Vagina (tissue), 2 donors: ENCODE measurements at regions not wholly inside any gene's neighbourhood (a gene's known extent, or its start where the extent isn't known, plus 50 kb on each side); places are given as distances from the start of the nearest gene placed in this dataset.
"Not testable (repeated sequence)": the region's sequence is repeated elsewhere in the genome, so short reads cannot be mapped to it uniquely, and the experiment has no call there.

Source experiments
- DNase-seq, 2 donors: peaks; one replicate each; pipeline ENCODE4 v3.0.0-alpha.2; 2017; ENCODE audit errors: extremely low spot score in 2 of 2
- H3K27ac ChIP-seq: fragments of 200-600 bp; sonication (generic); one replicate; pipeline ENCODE4 v1.5.1; 2019
- H3K27me3 ChIP-seq: fragments of 200-600 bp; sonication (generic); one replicate; pipeline ENCODE4 v1.5.1; 2019
- H3K36me3 ChIP-seq, 2 donors: fragments of 200-600 bp; sonication (generic); one replicate each; pipeline ENCODE4 v1.5.1; 2017 to 2019
- H3K4me1 ChIP-seq: fragments of 200-600 bp; sonication (generic); one replicate; pipeline ENCODE4 v1.5.1; 2019
- H3K4me3 ChIP-seq, 2 donors: fragments of 200-600 bp; sonication (generic); 1 replicate in 1 of 2; 2 replicates in 1 of 2; pipeline ENCODE4 v1.5.1; 2016 to 2019
- H3K9me3 ChIP-seq: fragments of 200-600 bp; sonication (generic); one replicate; pipeline ENCODE4 v1.5.1; 2019
- POLR2A ChIP-seq, 2 donors: fragments of 450-650 bp; IDR thresholded peaks; one replicate each; pipeline ENCODE4 v1.6.1; 2017; ENCODE audit warnings: antibody characterized with exemption in 2 of 2, mild to moderate bottlenecking in 2 of 2, moderate library complexity in 2 of 2
- POLR2AphosphoS5 ChIP-seq, 2 donors: sonication (generic); formaldehyde crosslinking; IDR thresholded peaks; one replicate each; pipeline ENCODE4 v1.9.0; 2017; ENCODE audit warnings: antibody characterized with exemption in 2 of 2, mild to moderate bottlenecking in 2 of 2, low read depth in 1 of 2; ENCODE audit not compliant: insufficient read depth in 1 of 2
- intact Hi-C: fragments of 100-400 bp; cut with DNase I; formaldehyde crosslinking; loops from one replicate; pipeline ENCODE4 v1.15.1; 2023
- TF ChIP-seq, protein P1 (sequence below), 3 experiments: fragments of 450-650 bp in 2 of 3; fragments of 200-600 bp in 1 of 3; sonication (generic) in 1 of 3; IDR thresholded peaks; one replicate each; pipeline ENCODE4 v1.5.1; 2017 to 2019; ENCODE audit warnings: antibody characterized with exemption in 3 of 3, mild to moderate bottlenecking in 2 of 3, moderate library complexity in 2 of 3

DNA sequence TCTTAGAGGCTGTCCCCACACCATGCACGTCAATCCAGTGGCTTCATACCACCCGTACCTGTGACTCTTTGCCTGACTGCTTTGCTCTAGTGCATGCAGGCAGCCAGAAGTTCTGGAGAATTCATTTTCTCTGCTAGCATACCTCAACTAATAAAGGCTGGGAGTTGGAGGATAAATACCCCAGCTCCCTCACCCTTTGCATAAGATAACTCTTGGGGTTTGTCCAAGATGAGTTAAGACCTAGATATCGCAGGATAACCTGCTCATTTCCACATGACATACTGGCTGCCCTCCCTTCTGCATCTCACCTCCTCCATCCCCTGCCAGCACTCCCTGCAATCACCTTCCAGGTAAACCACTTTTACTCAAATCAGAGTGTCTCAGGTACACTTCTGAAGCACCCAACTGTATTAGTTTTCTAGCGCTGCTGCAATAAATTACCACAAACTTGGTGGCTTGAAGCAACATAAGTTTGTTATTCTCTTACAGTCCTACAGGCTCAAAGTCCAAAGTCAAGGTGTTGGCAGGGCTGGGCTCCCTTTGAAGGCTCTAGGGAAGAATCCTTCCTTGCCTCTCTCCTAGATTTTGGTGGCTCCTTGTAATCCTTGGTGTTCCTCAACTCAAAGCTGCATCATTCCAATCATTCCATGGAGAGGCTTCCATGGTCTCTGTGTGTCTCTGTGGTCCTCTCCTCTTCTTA lies 146.8 kb downstream of the CRLF3 start:
- no peaks in the 10 kb centered on the region for H3K27me3 ChIP-seq
- intact Hi-C loops = no loop called here
- H3K4me3 ChIP-seq = no peak overlapping the region
- no peak for DNase-seq
- TF ChIP-seq, protein P1, sequence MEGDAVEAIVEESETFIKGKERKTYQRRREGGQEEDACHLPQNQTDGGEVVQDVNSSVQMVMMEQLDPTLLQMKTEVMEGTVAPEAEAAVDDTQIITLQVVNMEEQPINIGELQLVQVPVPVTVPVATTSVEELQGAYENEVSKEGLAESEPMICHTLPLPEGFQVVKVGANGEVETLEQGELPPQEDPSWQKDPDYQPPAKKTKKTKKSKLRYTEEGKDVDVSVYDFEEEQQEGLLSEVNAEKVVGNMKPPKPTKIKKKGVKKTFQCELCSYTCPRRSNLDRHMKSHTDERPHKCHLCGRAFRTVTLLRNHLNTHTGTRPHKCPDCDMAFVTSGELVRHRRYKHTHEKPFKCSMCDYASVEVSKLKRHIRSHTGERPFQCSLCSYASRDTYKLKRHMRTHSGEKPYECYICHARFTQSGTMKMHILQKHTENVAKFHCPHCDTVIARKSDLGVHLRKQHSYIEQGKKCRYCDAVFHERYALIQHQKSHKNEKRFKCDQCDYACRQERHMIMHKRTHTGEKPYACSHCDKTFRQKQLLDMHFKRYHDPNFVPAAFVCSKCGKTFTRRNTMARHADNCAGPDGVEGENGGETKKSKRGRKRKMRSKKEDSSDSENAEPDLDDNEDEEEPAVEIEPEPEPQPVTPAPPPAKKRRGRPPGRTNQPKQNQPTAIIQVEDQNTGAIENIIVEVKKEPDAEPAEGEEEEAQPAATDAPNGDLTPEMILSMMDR (IDR thresholded peaks at IDR 0.05) = no peak
- no peak for TF ChIP-seq POLR2AphosphoS5 (IDR thresholded peaks at IDR 0.05; ENCODE audit: insufficient read depth in 1 of 2, low read depth in 1 of 2)
- TF ChIP-seq POLR2A (IDR thresholded peaks at IDR 0.05) = no peak
- no peak overlapping the region for H3K27ac ChIP-seq
- no peaks in the 10 kb centered on the region for H3K4me1 ChIP-seq
- H3K36me3 ChIP-seq = no peaks in the 10 kb centered on the region
- no peaks in the 10 kb centered on the region for H3K9me3 ChIP-seq

DNA sequence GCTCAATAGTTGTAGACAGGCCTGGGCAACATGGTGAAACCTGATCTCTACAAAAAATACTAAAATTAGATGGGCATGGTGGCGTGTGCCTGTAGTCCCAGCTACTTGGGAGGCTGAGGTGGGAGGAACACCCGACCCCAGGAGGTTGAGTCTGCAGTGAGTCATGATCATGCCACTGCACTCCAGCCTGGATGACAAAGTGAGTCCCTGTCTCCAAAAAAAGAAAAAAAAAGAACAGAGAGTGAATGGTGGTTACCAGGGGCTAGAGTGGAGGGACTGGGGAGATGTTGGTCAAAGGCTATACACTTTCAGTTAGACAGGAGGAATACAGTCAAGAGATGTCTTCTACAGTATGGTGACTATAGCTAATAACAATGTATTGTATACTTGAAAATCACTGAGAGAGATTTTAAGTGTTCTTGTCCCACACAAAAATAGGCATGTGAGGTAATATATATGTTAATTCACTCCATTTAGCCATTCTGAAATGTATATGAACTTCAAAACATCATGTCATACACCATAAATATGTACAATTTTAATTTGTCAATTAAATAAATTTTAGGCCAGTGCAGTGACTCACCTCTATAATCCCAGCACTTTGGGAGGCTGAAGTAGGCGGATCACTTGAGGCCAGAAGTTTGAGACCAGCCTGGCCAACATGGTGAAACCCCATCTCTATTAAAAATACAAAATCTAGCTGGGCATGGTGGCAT lies 148.6 kb downstream of the CRLF3 start:
- H3K27me3 ChIP-seq, DNase-seq, intact Hi-C loops, H3K9me3 ChIP-seq, H3K4me1 ChIP-seq, H3K27ac ChIP-seq, H3K4me3 ChIP-seq, H3K36me3 ChIP-seq: not testable (repeated sequence)

DNA sequence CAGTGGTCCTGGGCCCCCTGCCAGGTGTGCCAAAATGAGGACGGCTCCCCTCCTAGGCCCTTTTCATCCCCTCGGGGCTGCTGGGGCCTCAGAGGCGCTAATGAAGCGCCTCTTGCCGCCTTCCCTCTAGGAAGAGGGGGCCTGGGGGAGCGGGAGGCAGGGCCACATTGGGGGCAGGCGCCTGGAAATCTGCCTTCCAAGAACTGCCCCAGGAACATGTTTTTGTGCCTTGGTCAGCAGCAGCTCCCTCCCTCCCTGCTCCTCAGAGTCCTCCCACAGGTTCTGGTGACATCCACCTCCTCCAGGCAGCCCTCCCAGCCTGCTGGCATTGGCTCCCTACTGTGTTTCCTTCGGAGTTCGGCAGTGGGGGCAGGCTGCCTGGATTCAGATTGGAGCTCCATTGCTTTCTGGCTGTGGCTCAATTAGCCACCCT lies 155.3 kb downstream of the CRLF3 start:
- intact Hi-C loops, H3K36me3 ChIP-seq, DNase-seq, H3K27me3 ChIP-seq, H3K9me3 ChIP-seq, H3K27ac ChIP-seq, H3K4me1 ChIP-seq, H3K4me3 ChIP-seq: not testable (repeated sequence)

DNA sequence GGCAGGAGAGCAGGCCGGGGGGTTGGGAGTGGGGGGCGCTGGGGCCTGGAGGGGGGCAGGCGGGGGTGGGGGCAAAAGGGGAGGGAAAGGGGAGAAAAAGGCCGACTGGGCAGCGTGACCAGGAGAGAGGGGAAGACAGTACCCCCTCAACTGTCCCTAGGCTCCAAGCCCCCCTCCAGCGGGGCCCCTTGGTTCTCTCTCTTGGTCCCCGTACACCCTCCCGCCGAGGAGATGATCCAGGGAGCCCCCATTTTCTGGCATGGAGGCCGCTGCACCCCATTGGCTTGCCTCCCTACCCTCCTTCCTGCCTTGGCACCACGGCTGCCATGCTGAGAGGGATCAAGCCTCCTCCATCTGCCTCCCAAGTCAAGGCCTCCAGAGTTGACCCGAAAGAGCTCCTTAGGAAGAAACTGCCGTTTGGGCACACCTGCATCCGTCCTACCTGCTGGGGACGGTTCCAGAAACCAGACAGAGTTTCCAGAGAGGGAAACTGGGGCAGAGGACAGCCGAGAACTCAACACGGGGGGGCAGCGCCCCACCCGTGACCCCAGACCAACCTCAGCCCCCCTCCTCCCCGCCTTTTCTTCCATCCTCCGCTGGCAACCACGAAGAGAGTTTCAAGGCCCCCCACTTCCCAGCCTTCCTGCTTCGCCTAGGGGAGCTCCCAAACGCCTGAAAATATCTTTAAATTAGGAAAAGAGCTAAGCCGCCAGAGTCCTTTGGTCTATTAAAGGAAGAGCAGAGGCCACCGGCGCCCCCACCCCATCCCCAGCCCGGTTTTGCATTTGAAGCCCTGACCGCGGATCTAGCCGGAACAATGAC lies 155.9 kb downstream of the CRLF3 start:
- H3K36me3 ChIP-seq, intact Hi-C loops, H3K27me3 ChIP-seq, H3K9me3 ChIP-seq, H3K4me1 ChIP-seq, H3K27ac ChIP-seq, DNase-seq: not testable (repeated sequence)
- peak overlapping the region in 1 of 2 donors; percentile 42 for H3K4me3 ChIP-seq

DNA sequence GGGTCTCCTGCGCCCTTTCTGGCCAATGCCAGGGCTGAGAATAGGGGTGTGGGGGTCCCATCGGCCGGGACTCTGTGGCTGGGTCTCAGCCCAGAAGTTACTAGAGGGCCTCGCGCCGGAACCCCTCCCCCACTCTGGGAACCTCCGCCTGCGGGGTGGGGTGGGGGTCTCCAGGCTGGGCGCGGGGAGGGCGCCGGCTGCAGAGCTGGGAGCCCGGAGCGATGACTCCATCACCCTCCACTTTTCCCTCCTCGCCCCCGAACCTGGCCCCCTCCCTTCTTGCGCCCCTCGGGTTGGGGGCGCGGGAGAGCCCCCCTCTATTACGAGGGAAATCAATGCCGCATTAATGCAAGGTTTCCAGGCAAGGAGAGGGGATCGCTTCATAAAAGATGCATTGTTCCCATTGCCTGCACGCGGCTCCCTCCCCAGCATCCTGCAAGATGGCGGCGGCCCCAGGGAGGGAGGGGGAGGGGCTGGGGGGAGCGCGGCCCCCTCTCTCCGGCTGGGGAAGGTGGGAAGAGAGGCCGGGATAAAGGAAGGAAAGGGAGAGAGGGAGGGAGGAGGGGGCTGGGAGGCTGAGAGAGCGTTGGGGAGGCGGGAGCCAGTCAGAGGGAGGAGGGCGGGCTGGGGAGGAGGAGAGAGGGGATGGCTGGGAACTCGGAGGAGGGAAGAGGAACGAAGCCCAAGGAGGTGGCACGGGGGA lies 156.7 kb downstream of the CRLF3 start:
- H3K4me3 ChIP-seq = peak overlapping the region; percentile 42 to 56
- DNase-seq, H3K4me1 ChIP-seq, H3K36me3 ChIP-seq, H3K27me3 ChIP-seq, intact Hi-C loops, H3K9me3 ChIP-seq: not testable (repeated sequence)
- peak overlapping the region; percentile 49 for H3K27ac ChIP-seq

DNA sequence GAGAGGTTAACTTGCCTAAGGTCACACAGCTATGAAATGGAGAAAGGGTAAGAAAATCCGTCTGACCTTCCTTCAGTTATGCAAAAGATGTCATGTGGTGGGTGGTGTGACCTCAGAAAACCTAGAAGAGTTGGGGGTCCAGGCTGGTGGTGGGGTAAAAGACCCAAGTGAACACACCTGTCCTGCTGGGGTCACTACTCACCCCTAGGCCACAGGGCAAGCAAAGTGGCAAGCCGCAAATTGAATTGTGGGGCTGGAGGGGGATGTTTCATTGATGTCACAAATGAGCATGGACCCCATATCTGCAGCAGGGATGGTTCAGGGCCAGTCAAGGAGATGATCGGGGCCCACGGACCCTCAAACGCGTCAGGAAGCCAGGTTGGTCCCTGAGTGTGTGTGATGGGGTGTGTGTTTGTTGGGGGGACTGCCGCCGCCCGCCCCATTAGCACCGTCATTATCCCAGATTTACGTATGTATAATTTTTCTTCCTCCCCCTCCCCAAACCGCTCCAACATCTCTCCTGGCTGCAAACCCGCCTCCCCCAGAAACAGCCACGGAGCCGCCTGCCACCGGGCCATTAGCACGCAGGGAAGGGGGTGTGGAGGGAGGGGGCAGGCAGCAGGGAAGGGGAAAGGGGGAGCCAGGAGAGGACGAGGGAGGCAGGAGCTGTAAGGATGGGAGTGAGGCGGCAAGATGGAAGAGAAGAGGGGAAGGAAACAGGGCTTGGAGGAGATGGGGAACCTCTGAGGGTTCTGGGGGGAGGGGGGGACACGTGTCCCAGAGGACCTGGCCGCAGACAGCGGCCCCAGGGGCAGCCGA lies 157.4 kb downstream of the CRLF3 start:
- H3K36me3 ChIP-seq, intact Hi-C loops, H3K27ac ChIP-seq, H3K27me3 ChIP-seq, DNase-seq, H3K9me3 ChIP-seq, H3K4me1 ChIP-seq: not testable (repeated sequence)
- peak overlapping the region; percentile 42 to 56 for H3K4me3 ChIP-seq

DNA sequence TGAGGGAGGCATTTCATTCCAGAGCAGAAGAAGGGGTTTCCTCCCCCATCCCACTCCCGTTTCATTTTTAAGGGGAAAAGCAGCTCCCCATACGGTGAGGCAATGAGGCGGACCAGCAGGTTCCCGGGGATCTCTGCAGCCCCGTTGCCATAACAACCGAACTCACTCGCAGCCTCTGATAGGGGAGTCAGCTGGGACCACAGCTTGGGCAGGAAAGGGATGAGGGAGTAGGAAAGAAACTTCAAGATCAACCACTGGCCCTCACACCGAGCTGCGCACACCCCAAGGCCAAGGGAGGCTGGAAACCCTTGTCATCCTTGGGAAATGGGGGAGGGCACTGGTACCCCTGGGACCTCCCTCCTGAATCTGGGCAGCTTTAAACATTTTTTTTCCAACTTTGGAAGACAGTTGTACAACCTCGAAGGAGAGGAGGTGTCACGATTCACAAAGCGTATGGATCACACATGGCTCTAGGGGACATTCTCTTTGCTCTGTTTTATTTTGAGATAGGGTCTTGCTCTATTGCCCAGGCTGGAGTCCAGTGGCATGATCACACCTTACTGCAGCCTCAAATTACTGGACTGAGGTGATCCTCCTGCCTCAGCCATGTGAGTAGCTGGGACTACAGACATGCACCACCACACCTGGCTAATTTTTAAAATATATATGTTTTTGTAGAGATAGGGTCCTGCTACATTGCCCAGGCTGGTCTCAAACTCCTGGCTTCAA lies 160.6 kb downstream of the CRLF3 start:
- H3K36me3 ChIP-seq, H3K4me1 ChIP-seq, H3K4me3 ChIP-seq, H3K9me3 ChIP-seq, H3K27ac ChIP-seq, DNase-seq, H3K27me3 ChIP-seq, intact Hi-C loops: not testable (repeated sequence)

DNA sequence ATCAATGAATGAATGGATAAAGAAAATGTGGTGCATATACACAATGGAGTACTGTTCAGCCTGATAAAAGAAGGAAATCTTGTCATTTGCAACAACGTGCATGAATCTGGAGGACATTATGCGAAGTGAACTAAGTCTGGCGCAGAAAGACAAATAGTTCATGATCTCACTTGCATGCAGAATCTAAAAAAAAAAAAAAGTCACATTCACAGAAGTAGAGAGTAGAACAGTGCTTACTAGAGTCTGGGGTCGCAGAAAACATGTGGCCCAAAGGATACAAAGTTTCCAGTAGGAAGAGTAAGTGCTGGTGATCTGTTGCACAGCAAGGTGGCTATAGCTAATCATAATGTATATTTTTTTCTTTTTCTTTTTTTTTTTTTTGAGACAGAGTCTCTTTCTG lies 167.3 kb downstream of the CRLF3 start:
- DNase-seq, H3K4me3 ChIP-seq, H3K27ac ChIP-seq, intact Hi-C loops, H3K27me3 ChIP-seq, H3K36me3 ChIP-seq, H3K9me3 ChIP-seq, H3K4me1 ChIP-seq: not testable (repeated sequence)

DNA sequence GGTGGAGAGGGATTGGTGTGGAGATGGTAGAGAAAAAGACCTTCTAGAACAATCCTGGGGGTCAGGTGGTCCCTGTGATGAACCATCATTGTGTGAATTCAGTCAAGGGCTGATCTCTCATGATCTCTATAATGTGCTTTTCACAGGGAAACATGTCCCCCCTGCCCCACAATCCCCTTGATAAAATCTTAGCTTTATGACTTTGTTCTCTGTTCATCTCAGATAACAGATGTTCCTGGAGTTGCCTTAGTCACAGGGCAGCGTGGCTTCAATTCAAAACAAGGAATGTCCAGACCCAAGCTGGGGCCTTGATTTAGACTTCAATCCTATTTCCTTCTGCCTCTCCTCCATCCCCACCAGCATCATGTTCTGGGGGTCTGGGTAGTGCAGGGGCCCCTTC lies 171.5 kb downstream of the CRLF3 start:
- H3K4me3 ChIP-seq, DNase-seq, H3K36me3 ChIP-seq, H3K27ac ChIP-seq, H3K4me1 ChIP-seq, intact Hi-C loops, H3K9me3 ChIP-seq, H3K27me3 ChIP-seq: not testable (repeated sequence)

DNA sequence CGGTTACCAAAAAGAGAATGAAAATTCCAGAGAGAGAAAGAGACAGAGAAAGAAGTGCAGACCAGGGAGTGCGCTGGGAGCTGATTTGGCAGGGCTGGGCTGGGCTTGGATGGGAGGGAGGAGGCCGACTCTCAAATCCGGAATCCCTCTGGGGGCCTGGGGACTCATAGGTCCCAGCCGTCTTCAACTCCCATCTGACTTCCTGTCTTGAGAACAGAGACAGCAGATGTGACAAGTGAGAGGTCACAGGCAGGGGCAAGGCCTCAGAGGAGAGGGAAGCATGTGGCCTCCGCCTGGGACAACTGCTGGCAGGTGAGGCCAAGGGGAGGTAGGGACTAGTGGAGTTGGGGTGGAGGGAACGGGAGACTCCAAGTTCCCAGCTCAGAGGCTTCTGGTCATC lies 172.9 kb downstream of the GOSR1 start:
- DNase-seq, H3K36me3 ChIP-seq, H3K27me3 ChIP-seq, H3K4me1 ChIP-seq, H3K27ac ChIP-seq, H3K9me3 ChIP-seq, H3K4me3 ChIP-seq, intact Hi-C loops: not testable (repeated sequence)
